ENCODE measurements at regions not wholly inside any gene's neighbourhood (a gene's known extent, or its start where the extent isn't known, plus 50 kb on each side); places are given as distances from the start of the nearest gene placed in this dataset.

- Histone ChIP-seq H4K8ac (ENCODE audit: low read depth, low read length) (no peak overlapping the region), H3K27me3 (ENCODE audit: control insufficient read depth in 3 of 3, insufficient read depth in 3 of 3, low read depth in 1 of 3, low read length in 3 of 3) (no peaks in the 10 kb centered on the region), H3K36me3 (replicated peaks in 1 of 2; ENCODE audit: control insufficient read depth in 2 of 2, insufficient read depth in 2 of 2, low read length in 2 of 2) (no peaks in the 10 kb centered on the region), H2BK15ac (ENCODE audit: low read length) (no peak overlapping the region), H3K27ac (replicated peaks; ENCODE audit: low read length) (no peak overlapping the region), H2BK120ac (ENCODE audit: low read depth, low read length) (no peak overlapping the region), H3K79me1 (ENCODE audit: low read depth, low read length) (no peaks in the 10 kb centered on the region), H2AFZ (ENCODE audit: low read length) (no peak overlapping the region), H3K4ac (ENCODE audit: low read length) (no peak overlapping the region), H3K4me1 (ENCODE audit: control insufficient read depth in 2 of 2, insufficient read depth in 1 of 2, low read depth in 1 of 2, low read length in 2 of 2) (peaks cover 0 to 10% of the 10 kb centered on the region in 2 donors), H3K4me2 (ENCODE audit: insufficient read depth, low read length, poor library complexity, severe bottlenecking) (no peak overlapping the region), H3K18ac (ENCODE audit: low read length) (no peak overlapping the region), H3K4me3 (ENCODE audit: low read length in 2 of 2) (no peak overlapping the region), H3K9ac (ENCODE audit: low read depth, low read length, poor library complexity) (no peak overlapping the region), H2BK5ac (ENCODE audit: low read length) (no peak overlapping the region), H3K9me3 (replicated peaks in 1 of 2; ENCODE audit: control insufficient read depth in 2 of 2, insufficient read depth in 1 of 2, low read depth in 1 of 2, low read length in 2 of 2) (no peaks in the 10 kb centered on the region), H2BK12ac (ENCODE audit: low read length) (no peak overlapping the region), H4K91ac (ENCODE audit: low read depth, low read length, poor library complexity) (no peak overlapping the region), H3K14ac (ENCODE audit: low read length) (no peak overlapping the region), H2AK5ac (ENCODE audit: low read depth, low read length) (no peak overlapping the region), H3K23ac (ENCODE audit: low read depth, low read length, poor library complexity) (no peak overlapping the region)
- WGBS, 2 donors (ENCODE audit: extremely low coverage in 2 of 2, insufficient read length in 2 of 2, insufficient replicate concordance in 1 of 2): no CpG with 5 or more reads among the region's 2 CpGs
- DNase-seq (ENCODE audit: low spot score): no peak
Observed at GRCh38 chr22:27152883-27153282, 495.5 kb downstream of the MIAT start.

GRCh38 chr22:27153386-27153785 lies 496.0 kb downstream of the MIAT start:
- no peak overlapping the region for H4K91ac ChIP-seq (ENCODE audit: low read depth, low read length, poor library complexity)
- no peaks in the 10 kb centered on the region for H3K9me3 ChIP-seq (replicated peaks in 1 of 2; ENCODE audit: control insufficient read depth in 2 of 2, insufficient read depth in 1 of 2, low read depth in 1 of 2, low read length in 2 of 2)
- H3K23ac ChIP-seq (ENCODE audit: low read depth, low read length, poor library complexity): no peak overlapping the region
- H3K27me3 ChIP-seq (ENCODE audit: control insufficient read depth in 3 of 3, insufficient read depth in 3 of 3, low read depth in 1 of 3, low read length in 3 of 3): no peaks in the 10 kb centered on the region
- no peak overlapping the region for H3K27ac ChIP-seq (replicated peaks; ENCODE audit: low read length)
- H3K79me1 ChIP-seq (ENCODE audit: low read depth, low read length): no peaks in the 10 kb centered on the region
- DNase-seq (ENCODE audit: low spot score): no peak
- no peak overlapping the region for H2BK15ac ChIP-seq (ENCODE audit: low read length)
- WGBS, 2 donors (ENCODE audit: extremely low coverage in 2 of 2, insufficient read length in 2 of 2, insufficient replicate concordance in 1 of 2): no CpG with 5 or more reads among the region's 4 CpGs
- no peak overlapping the region for H2AK5ac ChIP-seq (ENCODE audit: low read depth, low read length)
- H2BK12ac ChIP-seq (ENCODE audit: low read length): no peak overlapping the region
- H3K4me1 ChIP-seq (ENCODE audit: control insufficient read depth in 2 of 2, insufficient read depth in 1 of 2, low read depth in 1 of 2, low read length in 2 of 2): peaks cover 0 to 10% of the 10 kb centered on the region in 2 donors
- H3K4me2 ChIP-seq (ENCODE audit: insufficient read depth, low read length, poor library complexity, severe bottlenecking): no peak overlapping the region
- no peak overlapping the region for H3K4ac ChIP-seq (ENCODE audit: low read length)
- no peak overlapping the region for H2AFZ ChIP-seq (ENCODE audit: low read length)
- no peak overlapping the region for H4K8ac ChIP-seq (ENCODE audit: low read depth, low read length)
- no peak overlapping the region for H3K9ac ChIP-seq (ENCODE audit: low read depth, low read length, poor library complexity)
- H3K36me3 ChIP-seq (replicated peaks in 1 of 2; ENCODE audit: control insufficient read depth in 2 of 2, insufficient read depth in 2 of 2, low read length in 2 of 2): no peaks in the 10 kb centered on the region
- no peak overlapping the region for H2BK120ac ChIP-seq (ENCODE audit: low read depth, low read length)
- H3K14ac ChIP-seq (ENCODE audit: low read length): no peak overlapping the region
- no peak overlapping the region for H3K4me3 ChIP-seq (ENCODE audit: low read length in 2 of 2)
- no peak overlapping the region for H3K18ac ChIP-seq (ENCODE audit: low read length)
- no peak overlapping the region for H2BK5ac ChIP-seq (ENCODE audit: low read length)

- WGBS, 2 donors (ENCODE audit: extremely low coverage in 2 of 2, insufficient read length in 2 of 2, insufficient replicate concordance in 1 of 2): no CpG with 5 or more reads among the region's 12 CpGs
- Histone ChIP-seq H4K91ac (ENCODE audit: low read depth, low read length, poor library complexity) (no peak overlapping the region), H3K27me3 (ENCODE audit: control insufficient read depth in 3 of 3, insufficient read depth in 3 of 3, low read depth in 1 of 3, low read length in 3 of 3) (no peaks in the 10 kb centered on the region), H3K4me2 (ENCODE audit: insufficient read depth, low read length, poor library complexity, severe bottlenecking) (no peak overlapping the region), H3K9me3 (replicated peaks in 1 of 2; ENCODE audit: control insufficient read depth in 2 of 2, insufficient read depth in 1 of 2, low read depth in 1 of 2, low read length in 2 of 2) (no peaks in the 10 kb centered on the region), H2BK5ac (ENCODE audit: low read length) (no peak overlapping the region), H2BK12ac (ENCODE audit: low read length) (no peak overlapping the region), H3K79me1 (ENCODE audit: low read depth, low read length) (no peaks in the 10 kb centered on the region), H4K8ac (ENCODE audit: low read depth, low read length) (no peak overlapping the region), H3K36me3 (replicated peaks in 1 of 2; ENCODE audit: control insufficient read depth in 2 of 2, insufficient read depth in 2 of 2, low read length in 2 of 2) (no peaks in the 10 kb centered on the region), H2BK15ac (ENCODE audit: low read length) (no peak overlapping the region), H3K9ac (ENCODE audit: low read depth, low read length, poor library complexity) (no peak overlapping the region), H3K27ac (replicated peaks; ENCODE audit: low read length) (no peak overlapping the region), H3K14ac (ENCODE audit: low read length) (no peak overlapping the region), H3K4me1 (ENCODE audit: control insufficient read depth in 2 of 2, insufficient read depth in 1 of 2, low read depth in 1 of 2, low read length in 2 of 2) (peaks cover 6 to 9% of the 10 kb centered on the region in 2 donors), H3K4ac (ENCODE audit: low read length) (no peak overlapping the region), H3K4me3 (ENCODE audit: low read length in 2 of 2) (no peak overlapping the region), H2BK120ac (ENCODE audit: low read depth, low read length) (no peak overlapping the region), H3K18ac (ENCODE audit: low read length) (no peak overlapping the region), H3K23ac (ENCODE audit: low read depth, low read length, poor library complexity) (no peak overlapping the region), H2AK5ac (ENCODE audit: low read depth, low read length) (no peak overlapping the region), H2AFZ (ENCODE audit: low read length) (peak overlapping the region; percentile 26)
- DNase-seq (ENCODE audit: low spot score): no peak
Observed at GRCh38 chr22:27154717-27155116, 497.3 kb downstream of the MIAT start.

GRCh38 chr22:27156821-27157489 lies 499.6 kb downstream of the MIAT start:
- Histone ChIP-seq H2BK15ac (ENCODE audit: low read length) (peak overlapping the region; percentile 37), H2AFZ (ENCODE audit: low read length) (no peak overlapping the region), H2BK5ac (ENCODE audit: low read length) (no peak overlapping the region), H2AK5ac (ENCODE audit: low read depth, low read length) (no peak overlapping the region), H3K9me3 (replicated peaks in 1 of 2; ENCODE audit: control insufficient read depth in 2 of 2, insufficient read depth in 1 of 2, low read depth in 1 of 2, low read length in 2 of 2) (no peaks in the 10 kb centered on the region), H3K9ac (ENCODE audit: low read depth, low read length, poor library complexity) (no peak overlapping the region), H3K4me3 (ENCODE audit: low read length in 2 of 2) (no peak overlapping the region), H2BK12ac (ENCODE audit: low read length) (no peak overlapping the region), H3K27me3 (ENCODE audit: control insufficient read depth in 3 of 3, insufficient read depth in 3 of 3, low read depth in 1 of 3, low read length in 3 of 3) (no peaks in the 10 kb centered on the region), H3K23ac (ENCODE audit: low read depth, low read length, poor library complexity) (no peak overlapping the region), H3K4ac (ENCODE audit: low read length) (no peak overlapping the region), H3K36me3 (replicated peaks in 1 of 2; ENCODE audit: control insufficient read depth in 2 of 2, insufficient read depth in 2 of 2, low read length in 2 of 2) (no peaks in the 10 kb centered on the region), H4K8ac (ENCODE audit: low read depth, low read length) (no peak overlapping the region), H4K91ac (ENCODE audit: low read depth, low read length, poor library complexity) (no peak overlapping the region), H3K4me2 (ENCODE audit: insufficient read depth, low read length, poor library complexity, severe bottlenecking) (no peak overlapping the region), H3K18ac (ENCODE audit: low read length) (peak overlapping the region; percentile 13), H3K14ac (ENCODE audit: low read length) (no peak overlapping the region), H3K79me1 (ENCODE audit: low read depth, low read length) (no peaks in the 10 kb centered on the region), H3K4me1 (ENCODE audit: control insufficient read depth in 2 of 2, insufficient read depth in 1 of 2, low read depth in 1 of 2, low read length in 2 of 2) (peaks cover 11 to 16% of the 10 kb centered on the region in 2 donors), H2BK120ac (ENCODE audit: low read depth, low read length) (no peak overlapping the region), H3K27ac (replicated peaks; ENCODE audit: low read length) (no peak overlapping the region)
- no peak for DNase-seq (ENCODE audit: low spot score)
- no CpG with 5 or more reads among the region's 8 CpGs for WGBS, 2 donors (ENCODE audit: extremely low coverage in 2 of 2, insufficient read length in 2 of 2, insufficient replicate concordance in 1 of 2)

All from neuronal stem cell (in vitro differentiated cells).